ENCODE measurements at regions not wholly inside any gene's neighbourhood (a gene's known extent, or its start where the extent isn't known, plus 50 kb on each side); places are given as distances from the start of the nearest gene placed in this dataset.
"Not testable (repeated sequence)": the region's sequence is repeated elsewhere in the genome, so short reads cannot be mapped to it uniquely, and the experiment has no call there.

DNA sequence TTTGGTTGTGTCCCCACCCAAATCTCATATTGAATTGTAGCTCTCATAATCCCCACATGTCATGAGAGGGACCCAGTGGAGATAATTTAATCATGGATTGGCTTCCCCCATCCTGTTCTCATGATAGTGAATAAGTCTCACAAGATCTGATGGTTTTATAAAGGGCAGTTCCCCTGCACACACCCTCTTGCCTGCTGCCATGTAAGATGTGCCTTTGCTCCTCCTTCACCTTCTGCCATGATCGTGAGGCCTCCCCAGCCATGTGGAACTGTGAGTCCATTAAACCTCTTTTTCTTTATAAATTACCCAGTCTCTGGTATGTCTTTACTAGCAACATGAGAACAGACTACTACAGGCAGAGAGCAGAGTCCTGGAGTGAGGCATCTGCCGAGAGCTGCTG, 90.2 kb upstream of the SLC45A1 start:
- not testable (repeated sequence) for DNase-seq

GRCh38 chr1:8226747-8227146, 91.2 kb upstream of the SLC45A1 start:
- DNase-seq = no peak

DNA sequence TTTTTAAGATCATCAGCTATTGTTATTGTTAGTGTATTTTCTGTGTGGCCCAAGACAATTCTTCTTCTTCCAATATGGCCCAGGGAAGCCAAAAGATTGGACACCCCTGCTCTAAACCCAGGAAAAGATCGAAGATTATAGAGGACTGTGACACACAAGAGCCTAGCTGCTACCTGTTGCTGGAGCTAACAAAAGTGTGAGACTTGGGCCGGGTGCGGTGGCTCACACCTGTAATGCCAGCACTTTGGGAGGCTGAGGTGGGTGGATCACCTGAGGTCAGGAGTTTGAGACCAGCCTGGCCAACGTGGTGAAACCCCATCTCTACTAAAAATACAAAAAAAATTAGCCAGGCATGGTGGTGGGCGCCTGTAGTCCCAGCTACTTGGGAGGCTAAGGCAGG, 91.9 kb upstream of the SLC45A1 start:
- DNase-seq = not testable (repeated sequence)

DNA sequence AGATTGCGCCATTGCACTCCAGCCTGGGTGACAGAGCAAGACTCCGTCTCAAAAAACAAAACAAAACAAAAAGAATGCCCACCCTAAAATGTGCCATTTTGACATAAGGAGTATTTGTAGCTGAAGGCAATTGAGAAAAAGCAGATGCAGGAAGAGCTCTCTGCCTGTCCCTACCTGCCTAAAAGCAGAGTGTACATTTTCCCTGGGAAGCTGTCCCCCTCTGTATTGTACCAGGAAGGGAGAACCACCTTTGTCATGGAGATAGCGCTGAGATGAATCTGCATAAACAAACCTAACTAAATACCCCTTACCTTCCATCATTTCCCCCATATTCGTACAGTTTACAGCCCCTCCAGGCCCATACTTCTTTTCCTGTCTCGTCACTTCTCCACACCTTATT, 94.4 kb upstream of the SLC45A1 start:
- no peak for DNase-seq

- no peak for DNase-seq
These were observed 95.1 kb upstream of the SLC45A1 start for GRCh38 chr1:8222789-8223188.

GRCh38 chr1:8219530-8219929, 98.4 kb upstream of the SLC45A1 start:
- DNase-seq = no peak

- no peak for DNase-seq
These were observed 99.4 kb upstream of the SLC45A1 start for GRCh38 chr1:8218351-8219092.

DNA sequence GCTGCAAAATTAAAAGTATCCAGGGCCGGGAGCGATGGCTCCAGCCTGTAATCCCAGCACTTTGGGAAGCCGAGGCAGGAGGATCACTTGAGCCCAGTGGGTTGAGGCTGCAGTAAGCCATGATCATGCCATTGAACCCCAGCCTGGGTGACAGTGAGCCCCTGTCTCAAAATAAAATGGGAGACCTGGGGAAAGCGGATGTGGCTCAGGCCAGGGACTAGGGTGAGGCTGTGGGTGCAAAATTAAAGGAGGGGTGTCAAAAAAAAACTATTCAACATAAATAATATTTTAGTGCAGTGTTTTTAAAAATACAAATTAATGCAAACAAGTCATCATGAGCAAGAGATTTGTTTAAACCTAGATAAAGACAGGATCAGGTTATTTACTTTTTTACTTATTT, 100.1 kb upstream of the SLC45A1 start:
- DNase-seq = no peak

- DNase-seq = no peak
These were observed 100.8 kb upstream of the SLC45A1 start for GRCh38 chr1:8217011-8217711.

DNA sequence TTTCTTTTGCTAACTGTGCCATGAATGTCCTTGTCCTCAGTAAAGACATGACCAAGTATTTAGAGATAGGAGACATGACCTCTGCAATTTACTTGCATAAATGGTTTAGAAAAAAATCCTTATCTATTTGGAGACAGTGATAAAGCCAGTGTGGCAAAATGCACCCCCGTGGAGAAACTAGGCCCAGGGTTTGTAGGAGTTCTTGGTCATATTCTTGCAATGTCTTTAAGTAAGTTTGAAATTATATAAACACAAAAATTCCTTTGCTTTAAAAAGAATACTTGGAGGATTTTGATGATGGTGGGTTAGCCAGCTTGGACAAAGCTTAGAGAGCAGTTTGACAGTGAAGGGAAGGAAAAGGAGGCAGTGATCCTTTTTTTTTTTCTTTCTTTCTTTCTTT, 101.9 kb upstream of the SLC45A1 start:
- DNase-seq = no peak

- no peak for DNase-seq
These were observed 103.3 kb upstream of the SLC45A1 start for GRCh38 chr1:8214501-8215173.

- DNase-seq = no peak
These were observed 104.2 kb upstream of the SLC45A1 start for GRCh38 chr1:8213676-8214075.

- no peak for DNase-seq
These were observed 104.8 kb upstream of the SLC45A1 start for GRCh38 chr1:8213136-8213535.

GRCh38 chr1:8212580-8213031, 105.3 kb upstream of the SLC45A1 start:
- no peak for DNase-seq

DNA sequence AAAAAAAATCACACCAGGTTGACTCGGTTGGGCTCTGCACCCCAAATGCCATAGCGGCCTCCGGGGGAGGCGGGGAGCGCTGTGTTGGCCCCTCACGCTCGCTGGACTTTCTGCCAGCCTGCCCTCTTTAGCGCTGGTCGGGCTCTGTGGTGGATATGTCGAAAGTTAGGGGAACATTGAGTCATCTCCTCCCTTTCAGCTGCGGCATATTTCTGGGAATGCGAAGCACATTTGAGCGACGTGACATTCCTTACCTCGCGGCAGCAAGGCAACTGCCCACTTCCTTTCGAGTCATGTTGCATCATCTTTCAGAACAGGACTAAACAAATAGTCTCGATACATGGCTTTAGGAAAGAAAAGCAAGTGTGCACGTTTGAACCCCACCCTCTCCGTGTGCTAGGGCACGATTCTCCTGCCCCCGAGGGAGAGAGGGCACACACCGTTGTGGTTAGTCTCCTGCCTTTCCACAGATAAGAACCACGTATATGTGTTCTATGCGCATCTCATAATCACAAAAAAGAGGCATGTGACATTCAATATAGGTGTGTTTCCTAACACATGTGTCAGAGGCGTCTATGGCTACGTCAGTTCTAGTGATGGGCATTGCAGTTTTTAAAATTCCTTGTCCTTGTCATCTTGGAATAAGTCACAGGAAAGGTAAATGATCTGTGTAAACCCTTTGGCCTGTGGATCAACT, 105.9 kb upstream of the SLC45A1 start:
- DNase-seq = no peak

DNA sequence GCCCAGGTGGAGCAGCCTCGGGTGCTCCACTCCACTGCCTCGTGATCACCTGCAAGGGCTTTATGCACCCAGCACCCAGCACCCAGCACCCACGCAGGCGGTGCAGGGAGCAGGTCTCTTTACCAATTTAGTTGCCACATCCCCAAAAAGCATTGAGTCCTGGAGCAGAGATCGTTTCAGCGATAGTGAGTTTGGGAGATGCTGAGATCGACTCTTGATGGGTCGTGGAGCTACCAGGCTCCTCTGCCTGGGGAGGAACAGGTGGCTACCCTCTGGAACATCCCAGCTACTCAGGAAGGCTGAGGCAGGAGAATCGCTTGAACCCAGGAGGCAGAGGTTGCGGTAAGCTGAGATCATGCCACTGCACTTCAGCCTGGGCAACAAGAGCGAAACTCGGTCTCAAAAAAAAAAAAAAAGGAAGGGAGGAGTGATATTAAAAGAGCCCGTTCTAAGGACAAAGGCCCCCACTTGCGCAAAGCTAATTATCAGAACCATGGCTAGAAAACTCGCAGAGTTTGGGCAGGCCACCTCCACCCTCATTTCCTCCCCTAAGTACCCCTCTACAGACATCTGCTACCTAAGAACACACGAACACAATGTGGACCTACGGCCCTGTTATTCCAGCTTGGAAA, 106.5 kb upstream of the SLC45A1 start:
- DNase-seq = no peak

- DNase-seq = no peak
These were observed 110.7 kb upstream of the SLC45A1 start for GRCh38 chr1:8207202-8207601.

- DNase-seq = no peak
These were observed 111.5 kb upstream of the SLC45A1 start for GRCh38 chr1:8206391-8206790.

- DNase-seq = no peak
These were observed 112.1 kb upstream of the SLC45A1 start for GRCh38 chr1:8205771-8206170.

GRCh38 chr1:8204826-8205225, 113.1 kb upstream of the SLC45A1 start:
- no peak for DNase-seq

DNA sequence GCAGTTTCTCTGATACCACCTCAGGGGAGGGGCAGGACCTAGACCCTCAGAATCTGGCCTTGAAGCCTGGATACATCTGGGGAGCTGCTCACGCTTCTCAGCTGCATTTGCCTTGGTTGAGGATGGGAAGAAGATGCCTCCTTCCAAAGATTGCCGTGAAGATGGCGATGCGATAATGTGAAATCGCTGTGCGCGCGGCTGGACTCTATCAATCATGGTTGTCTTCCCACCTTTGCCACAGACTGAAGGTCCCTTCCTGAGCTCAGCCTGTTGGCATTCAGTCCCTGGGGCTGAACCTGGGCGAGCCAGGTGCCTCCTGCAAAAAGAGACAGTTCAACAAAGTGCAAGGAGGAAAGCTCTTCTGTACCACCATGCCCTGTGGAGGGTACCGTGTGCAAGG, 114.4 kb upstream of the SLC45A1 start:
- no peak for DNase-seq

DNA sequence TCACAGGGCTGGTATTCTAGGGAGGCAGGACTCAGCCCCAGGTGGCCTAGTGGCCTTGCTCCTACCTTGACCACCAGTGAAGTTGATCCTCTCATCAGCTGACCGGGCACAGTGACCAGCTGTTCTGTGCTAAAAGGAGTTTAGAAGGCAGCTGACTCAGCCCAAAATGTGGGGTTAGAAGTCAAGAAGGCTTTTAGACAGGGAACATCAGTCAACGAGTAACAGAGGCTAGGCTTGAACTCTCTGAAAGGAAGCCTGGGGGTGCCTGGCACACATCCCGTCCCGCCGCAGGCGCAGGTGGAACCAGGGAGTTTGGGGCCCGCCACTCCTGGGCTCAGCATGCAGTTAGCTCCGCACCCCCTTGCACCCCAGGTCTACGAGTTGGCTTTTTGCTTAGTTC, 114.9 kb upstream of the SLC45A1 start:
- DNase-seq = no peak
